GM19025 (cell line): ENCODE measurements at regions not wholly inside any gene's neighbourhood (a gene's known extent, or its start where the extent isn't known, plus 50 kb on each side); places are given as distances from the start of the nearest gene placed in this dataset.
"Not testable (repeated sequence)": the region's sequence is repeated elsewhere in the genome, so short reads cannot be mapped to it uniquely, and the experiment has no call there.

Source experiments
- ATAC-seq: cut with Tn5 transposase; IDR thresholded peaks from one replicate; pipeline ENCODE4 v1.9.1; 2021; ENCODE audit warnings: mild to moderate bottlenecking, low read depth, moderate library complexity; ENCODE audit not compliant: unreplicated experiment

GRCh38 chr16:17029602-17030350 is 441.0 kb downstream of the XYLT1 start:
- no peak for ATAC-seq

- no peak for ATAC-seq
These were observed 439.1 kb downstream of the XYLT1 start for GRCh38 chr16:17031484-17032268.

GRCh38 chr16:17032332-17032731 is 438.4 kb downstream of the XYLT1 start:
- ATAC-seq, result no peak

- no peak for ATAC-seq
These were observed 436.1 kb downstream of the XYLT1 start for GRCh38 chr16:17034477-17035252.

- ATAC-seq, result no peak
These were observed 433.3 kb downstream of the XYLT1 start for GRCh38 chr16:17037499-17037898.

GRCh38 chr16:17038415-17038814 is 432.3 kb downstream of the XYLT1 start:
- ATAC-seq, result no peak

GRCh38 chr16:17049109-17049508 is 421.7 kb downstream of the XYLT1 start:
- ATAC-seq, result not testable (repeated sequence)

GRCh38 chr16:17050468-17050867 is 420.3 kb downstream of the XYLT1 start:
- no peak for ATAC-seq
